SK-N-SH (cell line): ENCODE measurements at regions not wholly inside any gene's neighbourhood (a gene's known extent, or its start where the extent isn't known, plus 50 kb on each side); places are given as distances from the start of the nearest gene placed in this dataset.

Source experiments
- CTCF ChIA-PET: fragments of 300-600, 350-600 bp; formaldehyde crosslinking; extraction: SDS; loops from one replicate; lab custom pipeline; 2021; lab: Yijun Ruan, JAX
- POLR2A ChIA-PET: fragments of 350-600 bp; sonication (Branson Sonifier 250); formaldehyde crosslinking; extraction: SDS; loops from one replicate; lab custom pipeline; 2020; ENCODE audit warnings: antibody characterized with exemption, inconsistent platforms; lab: Yijun Ruan, JAX
- DNase-seq: peaks from one replicate; pipeline ENCODE4 v3.0.0; 2012
- H2AFZ ChIP-seq: fragments of 200-600 bp; sonication (generic); 2 replicates; pipeline ENCODE4 v1.8.1; 2016; ENCODE audit warnings: antibody characterized with exemption, mild to moderate bottlenecking, low read depth
- H3F3A ChIP-seq: fragments of 200-600 bp; sonication (generic); replicated peaks from 2 replicates; pipeline ENCODE3; 2016; ENCODE audit warnings: antibody characterized with exemption, mild to moderate bottlenecking; ENCODE audit not compliant: insufficient read depth
- H3K27ac ChIP-seq, 2 experiments: fragments of 200-500 bp in 1 of 2; fragments of 200-600 bp in 1 of 2; sonication (Bioruptor generic) in 1 of 2; sonication (generic), shearing (Covaris generic) in 1 of 2; 2 replicates each; pipeline versions ENCODE4 v1.5.1 to v1.6.1; 2014 to 2016; ENCODE audit warnings: low read depth in 2 of 2, inconsistent platforms in 1 of 2, low read length in 1 of 2, mild to moderate bottlenecking in 1 of 2, mixed read lengths in 1 of 2
- H3K27me3 ChIP-seq: fragments of 200-600 bp; sonication (generic), shearing (Covaris generic); 2 replicates; pipeline ENCODE4 v1.6.1; 2016; ENCODE audit warnings: mixed run types; ENCODE audit not compliant: insufficient read depth
- H3K36me3 ChIP-seq, 2 experiments: fragments of 200-500 bp in 1 of 2; fragments of 200-600 bp in 1 of 2; sonication (Bioruptor generic) in 1 of 2; sonication (generic) in 1 of 2; replicated peaks in 1 of 2; 2 replicates each; pipeline versions ENCODE3 to v1.5.1; 2014 to 2016; ENCODE audit warnings: low read length in 1 of 2, mild to moderate bottlenecking in 1 of 2; ENCODE audit not compliant: insufficient read depth in 2 of 2, control insufficient read depth in 1 of 2
- H3K4me1 ChIP-seq, 2 experiments: fragments of 200-500 bp in 1 of 2; fragments of 200-600 bp in 1 of 2; sonication (Bioruptor generic) in 1 of 2; sonication (generic), shearing (Covaris generic) in 1 of 2; 2 replicates each; pipeline versions ENCODE4 v1.5.1 to v1.6.1; 2014 to 2016; ENCODE audit warnings: low read depth in 1 of 2, low read length in 1 of 2, mixed run types in 1 of 2; ENCODE audit not compliant: insufficient read depth in 2 of 2, control insufficient read depth in 1 of 2
- H3K4me2 ChIP-seq: fragments of 200-600 bp; sonication (generic), shearing (Covaris generic); 2 replicates; pipeline ENCODE4 v1.6.1; 2017; ENCODE audit warnings: mixed run types
- H3K4me3 ChIP-seq, 2 experiments: fragments of 200-500 bp in 1 of 2; fragments of 200-600 bp in 1 of 2; sonication (Bioruptor generic) in 1 of 2; sonication (generic), shearing (Covaris generic) in 1 of 2; 2 replicates each; pipeline versions ENCODE4 v1.5.1 to v1.8.1; 2014 to 2016; ENCODE audit warnings: low read depth in 2 of 2, inconsistent platforms in 1 of 2, low read length in 1 of 2, mild to moderate bottlenecking in 1 of 2, mixed read lengths in 1 of 2, moderate library complexity in 1 of 2
- H3K79me2 ChIP-seq: fragments of 200-600 bp; sonication (generic); 2 replicates; pipeline ENCODE4 v1.8.1; 2017; ENCODE audit warnings: mild to moderate bottlenecking; ENCODE audit not compliant: insufficient read depth
- H3K9ac ChIP-seq: fragments of 200-600 bp; sonication (generic); 2 replicates; pipeline ENCODE4 v1.6.1; 2017; ENCODE audit warnings: mixed run types
- H3K9me2 ChIP-seq: fragments of 200-600 bp; sonication (generic); 2 replicates; pipeline ENCODE4 v1.6.1; 2017; ENCODE audit warnings: mixed run types
- H3K9me3 ChIP-seq: fragments of 200-600 bp; sonication (generic); 2 replicates; pipeline ENCODE4 v1.6.1; 2017; ENCODE audit warnings: mixed run types, mild to moderate bottlenecking, moderate library complexity
- H4K20me1 ChIP-seq: fragments of 200-600 bp; sonication (generic); 2 replicates; pipeline ENCODE4 v1.6.1; 2017; ENCODE audit warnings: mild to moderate bottlenecking, mixed run types; ENCODE audit not compliant: insufficient read depth
- CHD2 ChIP-seq: fragments of 150-350 bp; IDR thresholded peaks from 2 replicates; pipeline ENCODE4 v1.6.1; 2018; ENCODE audit warnings: low read length; ENCODE audit not compliant: partially characterized antibody
- CTCF ChIP-seq: fragments of 200-600 bp; sonication (generic); IDR thresholded peaks from 2 replicates; pipeline ENCODE4 v1.6.1; 2017; ENCODE audit warnings: antibody characterized with exemption, mild to moderate bottlenecking, moderate library complexity
- ELF1 ChIP-seq: IDR thresholded peaks from 2 replicates; pipeline ENCODE4 v1.4.0; 2012
- EZH2phosphoT487 ChIP-seq: fragments of 200-600 bp; sonication (generic); IDR thresholded peaks from 2 replicates; pipeline ENCODE4 v1.6.1; 2017; ENCODE audit warnings: low read depth, mixed run types, mild to moderate bottlenecking, antibody characterized with exemption, moderate library complexity, borderline replicate concordance
- FOXJ3 ChIP-seq: sonication (generic); formaldehyde crosslinking; IDR thresholded peaks from 2 replicates; pipeline ENCODE4 v1.5.1; 2020; ENCODE audit warnings: mild to moderate bottlenecking, missing genetic modification reagents
- FOXM1 ChIP-seq: IDR thresholded peaks from 2 replicates; pipeline ENCODE4 v1.4.0; 2012; ENCODE audit warnings: low read depth, mild to moderate bottlenecking
- JUND ChIP-seq: IDR thresholded peaks from 2 replicates; pipeline ENCODE4 v1.4.0; 2012
- NFIC ChIP-seq: IDR thresholded peaks from 2 replicates; pipeline ENCODE4 v1.4.0; 2012; ENCODE audit warnings: borderline replicate concordance
- NRF1 ChIP-seq: IDR thresholded peaks from 2 replicates; pipeline ENCODE4 v1.6.1; 2012; ENCODE audit warnings: low read depth, mild to moderate bottlenecking, low read length
- RCOR1 ChIP-seq: fragments of 150-350 bp; IDR thresholded peaks from 2 replicates; pipeline ENCODE4 v1.6.1; 2017; ENCODE audit warnings: antibody characterized with exemption, low read length
- REST ChIP-seq: IDR thresholded peaks from 2 replicates; pipeline ENCODE4 v1.6.1; 2012; ENCODE audit warnings: mild to moderate bottlenecking, low read depth, low read length, moderate library complexity
- TCF12 ChIP-seq: IDR thresholded peaks from 2 replicates; pipeline ENCODE4 v1.4.0; 2012
- TEAD4 ChIP-seq: IDR thresholded peaks from 2 replicates; pipeline ENCODE4 v1.4.0; 2012; ENCODE audit warnings: mild to moderate bottlenecking, borderline replicate concordance; ENCODE audit not compliant: insufficient read depth
- YY1 ChIP-seq: IDR thresholded peaks from 2 replicates; pipeline ENCODE4 v1.4.0; 2012; ENCODE audit warnings: low read depth, mild to moderate bottlenecking
- WGBS: methylation state at CpG from one replicate; pipeline ENCODE4 v1.1.6; 2017; ENCODE audit warnings: low lambda C conversion rate; 5-methylcytosine and 5-hydroxymethylcytosine counted together
- TF ChIP-seq, protein P1 (sequence below): IDR thresholded peaks from 2 replicates; pipeline ENCODE4; 2012
- TF ChIP-seq, protein P2 (sequence below): IDR thresholded peaks from 2 replicates; pipeline ENCODE4 v1.4.0; 2012; ENCODE audit warnings: low read depth
- TF ChIP-seq, protein P3 (sequence below): IDR thresholded peaks from 2 replicates; pipeline ENCODE4 v1.4.0; 2012; ENCODE audit warnings: low read depth, borderline replicate concordance

- CTCF ChIA-PET = no interaction called here
- Histone ChIP-seq H3K9ac (no peak overlapping the region), H3K36me3 (no peaks in the 10 kb centered on the region), H3K79me2 (no peaks in the 10 kb centered on the region), H3K4me2 (no peak overlapping the region), H3K4me1 (no peaks in the 10 kb centered on the region), H3K27me3 (no peaks in the 10 kb centered on the region), H3K9me2 (no peaks in the 10 kb centered on the region), H4K20me1 (no peaks in the 10 kb centered on the region), H2AFZ (no peak overlapping the region), H3K9me3 (no peaks in the 10 kb centered on the region), H3K27ac (no peak overlapping the region), H3K4me3 (no peak overlapping the region), H3F3A (no peaks in the 10 kb centered on the region)
- WGBS = 66% methylated on average over 18 of the region's 18 CpGs
- DNase-seq = no peak
- POLR2A ChIA-PET = no interaction called here
- TF ChIP-seq CHD2 (no peak), NRF1 (no peak), NFIC (no peak), YY1 (no peak), ELF1 (no peak), REST (no peak), FOXM1 (no peak), EZH2phosphoT487 (no peak), FOXJ3 (CRISPR knock-in tag) (no peak), TCF12 (no peak), JUND (no peak), RCOR1 (no peak), CTCF (no peak), TEAD4 (no peak)
- TF ChIP-seq, protein P1, sequence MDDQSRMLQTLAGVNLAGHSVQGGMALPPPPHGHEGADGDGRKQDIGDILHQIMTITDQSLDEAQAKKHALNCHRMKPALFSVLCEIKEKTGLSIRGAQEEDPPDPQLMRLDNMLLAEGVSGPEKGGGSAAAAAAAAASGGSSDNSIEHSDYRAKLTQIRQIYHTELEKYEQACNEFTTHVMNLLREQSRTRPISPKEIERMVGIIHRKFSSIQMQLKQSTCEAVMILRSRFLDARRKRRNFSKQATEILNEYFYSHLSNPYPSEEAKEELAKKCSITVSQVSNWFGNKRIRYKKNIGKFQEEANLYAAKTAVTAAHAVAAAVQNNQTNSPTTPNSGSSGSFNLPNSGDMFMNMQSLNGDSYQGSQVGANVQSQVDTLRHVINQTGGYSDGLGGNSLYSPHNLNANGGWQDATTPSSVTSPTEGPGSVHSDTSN = no peak
- TF ChIP-seq, protein P2, sequence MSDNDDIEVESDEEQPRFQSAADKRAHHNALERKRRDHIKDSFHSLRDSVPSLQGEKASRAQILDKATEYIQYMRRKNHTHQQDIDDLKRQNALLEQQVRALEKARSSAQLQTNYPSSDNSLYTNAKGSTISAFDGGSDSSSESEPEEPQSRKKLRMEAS = no peak
- TF ChIP-seq, protein P3, sequence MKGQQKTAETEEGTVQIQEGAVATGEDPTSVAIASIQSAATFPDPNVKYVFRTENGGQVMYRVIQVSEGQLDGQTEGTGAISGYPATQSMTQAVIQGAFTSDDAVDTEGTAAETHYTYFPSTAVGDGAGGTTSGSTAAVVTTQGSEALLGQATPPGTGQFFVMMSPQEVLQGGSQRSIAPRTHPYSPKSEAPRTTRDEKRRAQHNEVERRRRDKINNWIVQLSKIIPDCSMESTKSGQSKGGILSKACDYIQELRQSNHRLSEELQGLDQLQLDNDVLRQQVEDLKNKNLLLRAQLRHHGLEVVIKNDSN = no peak
- TF ChIP-seq, all 33 proteins: peak for 0
Measured at GRCh38 chr6:167768471-167769215, 58.1 kb upstream of the AFDN start.
